ENCODE measurements at regions not wholly inside any gene's neighbourhood (a gene's known extent, or its start where the extent isn't known, plus 50 kb on each side); places are given as distances from the start of the nearest gene placed in this dataset.

- DNase-seq: no peak
Measured at GRCh38 chr16:85419503-85420408, 193.4 kb upstream of the GSE1 start.

- peak; percentile 79 for DNase-seq
Measured at GRCh38 chr16:85420501-85421337, 192.4 kb upstream of the GSE1 start.

GRCh38 chr16:85421338-85422195, 191.6 kb upstream of the GSE1 start:
- no peak for DNase-seq

GRCh38 chr16:85422196-85422631, 190.9 kb upstream of the GSE1 start:
- DNase-seq: no peak

- DNase-seq: no peak
Measured at GRCh38 chr16:85422632-85423550, 190.2 kb upstream of the GSE1 start.

GRCh38 chr16:85423631-85424030, 189.5 kb upstream of the GSE1 start:
- DNase-seq: no peak

- no peak for DNase-seq
Measured at GRCh38 chr16:85424260-85425073, 188.7 kb upstream of the GSE1 start.

GRCh38 chr16:85425074-85425662, 188.0 kb upstream of the GSE1 start:
- no peak for DNase-seq

- no peak for DNase-seq
Measured at GRCh38 chr16:85426806-85427205, 186.3 kb upstream of the GSE1 start.

GRCh38 chr16:85428168-85428898, 184.8 kb upstream of the GSE1 start:
- peak; percentile 42 for DNase-seq

GRCh38 chr16:85428899-85429775, 184.0 kb upstream of the GSE1 start:
- no peak for DNase-seq

GRCh38 chr16:85429776-85430522, 183.2 kb upstream of the GSE1 start:
- no peak for DNase-seq

GRCh38 chr16:85430523-85431421, 182.3 kb upstream of the GSE1 start:
- DNase-seq: no peak

GRCh38 chr16:85431431-85432124, 181.5 kb upstream of the GSE1 start:
- no peak for DNase-seq

GRCh38 chr16:85432606-85433005, 180.5 kb upstream of the GSE1 start:
- DNase-seq: no peak

- no peak for DNase-seq
Measured at GRCh38 chr16:85433477-85433876, 179.6 kb upstream of the GSE1 start.
